ENCODE measurements at regions not wholly inside any gene's neighbourhood (a gene's known extent, or its start where the extent isn't known, plus 50 kb on each side); places are given as distances from the start of the nearest gene placed in this dataset.

DNA sequence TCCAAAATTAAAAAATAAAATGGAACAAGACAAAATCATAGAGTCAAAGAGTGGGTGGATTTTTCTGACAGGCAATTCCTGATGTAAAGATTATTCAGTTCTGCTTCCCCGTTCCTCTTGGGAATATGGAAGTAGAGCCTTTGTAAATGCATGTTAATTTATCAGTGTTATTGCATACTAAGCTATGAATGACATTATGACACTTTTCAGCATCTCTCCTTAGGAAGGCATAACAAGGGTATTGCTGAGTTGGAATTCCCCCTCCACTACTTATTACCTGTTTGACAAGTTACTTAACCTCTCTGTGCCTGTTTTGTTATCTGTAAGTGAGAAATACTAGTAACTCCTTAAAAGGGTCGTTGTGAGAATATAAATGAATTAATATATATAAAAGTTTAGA is 640.4 kb downstream of the LMO4 start:
- H3K4me1 ChIP-seq (ENCODE audit: insufficient read depth, low read length), result no peaks in the 10 kb centered on the region
- ATAC-seq (ENCODE audit: poor library complexity) (no peak), DNase-seq (no peak)
- H3K27me3 ChIP-seq (ENCODE audit: control insufficient read depth in 1 of 2, insufficient read depth in 2 of 2, low read length in 2 of 2), result no peaks in the 10 kb centered on the region
- H3K4me3 Mint-ChIP-seq, result no peak overlapping the region
- no peak for TF ChIP-seq CTCF (IDR thresholded peaks at IDR 0.05)
- no peaks in the 10 kb centered on the region for H3K9me3 ChIP-seq (ENCODE audit: control insufficient read depth in 1 of 2, insufficient read depth in 1 of 2, low read length in 2 of 2)
- no peaks in the 10 kb centered on the region for H3K9me3 Mint-ChIP-seq
- no peaks in the 10 kb centered on the region for H3K36me3 ChIP-seq (ENCODE audit: insufficient read depth, low read length)
- no peak overlapping the region for H3K4me3 ChIP-seq (ENCODE audit: low read length)
- no peak overlapping the region for H3K27ac Mint-ChIP-seq
- H3K4me1 Mint-ChIP-seq (ENCODE audit: low read depth), result no peaks in the 10 kb centered on the region
- CTCF ChIA-PET, result no interaction called here
- no peak overlapping the region for H3K27ac ChIP-seq (ENCODE audit: low read depth in 1 of 2, low read length in 2 of 2)
- POLR2A ChIA-PET, result no interaction called here
- no peaks in the 10 kb centered on the region for H3K27me3 Mint-ChIP-seq
- H3K36me3 Mint-ChIP-seq (ENCODE audit: low read depth), result no peaks in the 10 kb centered on the region
- intact Hi-C loops (cut with DNase I, micrococcal nuclease), result no loop called here

GRCh38 chr1:87972811-87973210 is 644.1 kb downstream of the LMO4 start:
- CTCF ChIA-PET, result no interaction called here
- peaks cover 8% of the 10 kb centered on the region for H3K27me3 Mint-ChIP-seq

GRCh38 chr1:87973896-87974295 is 645.2 kb downstream of the LMO4 start:
- H3K36me3 ChIP-seq (ENCODE audit: insufficient read depth, low read length), result no peaks in the 10 kb centered on the region
- no peak overlapping the region for H3K4me3 ChIP-seq (ENCODE audit: low read length)
- no peaks in the 10 kb centered on the region for H3K4me1 Mint-ChIP-seq (ENCODE audit: low read depth)
- no peak overlapping the region for H3K27ac Mint-ChIP-seq
- DNase-seq (no peak), ATAC-seq (ENCODE audit: poor library complexity) (no peak)
- no peak overlapping the region for H3K4me3 Mint-ChIP-seq
- H3K4me1 ChIP-seq (ENCODE audit: insufficient read depth, low read length), result no peaks in the 10 kb centered on the region
- ChIA-PET POLR2A (no interaction called here), CTCF (no interaction called here)
- peaks cover 9% of the 10 kb centered on the region for H3K27me3 Mint-ChIP-seq
- no peaks in the 10 kb centered on the region for H3K27me3 ChIP-seq (ENCODE audit: control insufficient read depth in 1 of 2, insufficient read depth in 2 of 2, low read length in 2 of 2)
- H3K36me3 Mint-ChIP-seq (ENCODE audit: low read depth), result no peaks in the 10 kb centered on the region
- H3K27ac ChIP-seq (ENCODE audit: low read depth in 1 of 2, low read length in 2 of 2), result no peak overlapping the region
- no peaks in the 10 kb centered on the region for H3K9me3 Mint-ChIP-seq
- H3K9me3 ChIP-seq (ENCODE audit: control insufficient read depth in 1 of 2, insufficient read depth in 1 of 2, low read length in 2 of 2), result no peaks in the 10 kb centered on the region
- intact Hi-C loops (cut with DNase I, micrococcal nuclease), result no loop called here
- no peak for TF ChIP-seq CTCF (IDR thresholded peaks at IDR 0.05)

More at GRCh38 chr1:87972811-87973210, 644.1 kb downstream of the LMO4 start:
- Histone ChIP-seq H3K36me3 (ENCODE audit: insufficient read depth, low read length) (no peaks in the 10 kb centered on the region), H3K9me3 (ENCODE audit: control insufficient read depth in 1 of 2, insufficient read depth in 1 of 2, low read length in 2 of 2) (no peaks in the 10 kb centered on the region), H3K27me3 (ENCODE audit: control insufficient read depth in 1 of 2, insufficient read depth in 2 of 2, low read length in 2 of 2) (no peaks in the 10 kb centered on the region), H3K27ac (ENCODE audit: low read depth in 1 of 2, low read length in 2 of 2) (no peak overlapping the region), H3K4me1 (ENCODE audit: insufficient read depth, low read length) (no peaks in the 10 kb centered on the region), H3K4me3 (ENCODE audit: low read length) (no peak overlapping the region)
- H3K4me3 Mint-ChIP-seq, result no peak overlapping the region
- no peak for DNase-seq
- intact Hi-C loops (cut with DNase I, micrococcal nuclease), result no loop called here
- no peak overlapping the region for H3K27ac Mint-ChIP-seq
- no peaks in the 10 kb centered on the region for H3K9me3 Mint-ChIP-seq
- no peak for TF ChIP-seq CTCF (IDR thresholded peaks at IDR 0.05)
- no peaks in the 10 kb centered on the region for H3K36me3 Mint-ChIP-seq (ENCODE audit: low read depth)
- no peaks in the 10 kb centered on the region for H3K4me1 Mint-ChIP-seq (ENCODE audit: low read depth)
- POLR2A ChIA-PET, result no interaction called here
- ATAC-seq (ENCODE audit: poor library complexity), result no peak

Measured in CD4-positive, alpha-beta T cell (primary cell).